GM18505 (cell line): ENCODE measurements at regions not wholly inside any gene's neighbourhood (a gene's known extent, or its start where the extent isn't known, plus 50 kb on each side); places are given as distances from the start of the nearest gene placed in this dataset.

ENCODE experiments used
- ATAC-seq: cut with Tn5 transposase; IDR thresholded peaks from one replicate; pipeline ENCODE4 v1.9.1; 2021; ENCODE audit not compliant: unreplicated experiment
- POLR2A ChIP-seq: IDR thresholded peaks from 4 replicates; pipeline ENCODE4 v1.6.1; 2011; ENCODE audit warnings: borderline replicate concordance; ENCODE audit not compliant: insufficient read depth, insufficient read length; ENCODE audit errors: extremely low read depth

- ATAC-seq, result no peak
- TF ChIP-seq POLR2A, result no peak
Observed at GRCh38 chr17:83144421-83145357, 65.3 kb downstream of the METRNL start.

DNA sequence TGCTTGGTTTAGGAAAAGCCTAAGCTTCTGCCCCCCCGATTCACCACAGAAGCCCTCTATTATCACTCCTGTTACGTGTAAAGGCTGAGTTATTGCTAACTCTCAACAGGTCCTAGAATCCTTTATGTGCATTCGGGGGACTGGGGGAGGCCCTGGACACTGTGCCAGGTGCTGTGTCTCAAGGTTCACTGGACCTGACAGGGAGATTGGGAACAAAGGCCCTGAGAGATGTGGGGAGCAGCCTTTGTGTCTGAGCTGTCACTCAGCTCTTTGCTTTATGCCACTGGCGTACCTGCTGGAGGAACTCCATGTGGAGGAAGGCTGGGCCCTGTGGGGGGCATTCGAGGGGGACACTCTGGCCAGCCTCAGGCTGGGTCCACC is 65.9 kb downstream of the METRNL start:
- TF ChIP-seq POLR2A, result no peak
- no peak for ATAC-seq

- no peak for TF ChIP-seq POLR2A
- no peak for ATAC-seq
Observed at GRCh38 chr17:83145831-83146230, 66.4 kb downstream of the METRNL start.

GRCh38 chr17:83146347-83146746 is 66.9 kb downstream of the METRNL start:
- TF ChIP-seq POLR2A, result no peak
- ATAC-seq, result no peak

DNA sequence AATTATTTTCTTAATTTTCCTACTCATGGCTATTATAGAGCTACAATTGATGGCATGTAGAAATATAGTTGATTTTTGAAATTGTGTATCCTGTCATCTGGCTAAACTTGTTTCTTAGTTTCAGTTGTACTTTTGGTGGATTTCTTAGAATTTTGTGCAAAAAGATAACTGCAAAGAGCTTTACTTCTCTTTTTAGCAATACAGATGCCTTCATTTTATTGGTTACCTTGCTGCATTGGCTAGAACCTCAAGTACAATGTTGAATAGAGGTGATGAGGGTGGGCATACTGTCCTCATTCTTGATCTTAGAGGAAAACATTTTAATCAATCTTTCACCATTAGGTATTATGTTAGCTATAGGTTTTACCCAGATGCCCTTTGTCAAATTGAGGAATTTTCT is 67.9 kb downstream of the METRNL start:
- no peak for TF ChIP-seq POLR2A
- no peak for ATAC-seq

DNA sequence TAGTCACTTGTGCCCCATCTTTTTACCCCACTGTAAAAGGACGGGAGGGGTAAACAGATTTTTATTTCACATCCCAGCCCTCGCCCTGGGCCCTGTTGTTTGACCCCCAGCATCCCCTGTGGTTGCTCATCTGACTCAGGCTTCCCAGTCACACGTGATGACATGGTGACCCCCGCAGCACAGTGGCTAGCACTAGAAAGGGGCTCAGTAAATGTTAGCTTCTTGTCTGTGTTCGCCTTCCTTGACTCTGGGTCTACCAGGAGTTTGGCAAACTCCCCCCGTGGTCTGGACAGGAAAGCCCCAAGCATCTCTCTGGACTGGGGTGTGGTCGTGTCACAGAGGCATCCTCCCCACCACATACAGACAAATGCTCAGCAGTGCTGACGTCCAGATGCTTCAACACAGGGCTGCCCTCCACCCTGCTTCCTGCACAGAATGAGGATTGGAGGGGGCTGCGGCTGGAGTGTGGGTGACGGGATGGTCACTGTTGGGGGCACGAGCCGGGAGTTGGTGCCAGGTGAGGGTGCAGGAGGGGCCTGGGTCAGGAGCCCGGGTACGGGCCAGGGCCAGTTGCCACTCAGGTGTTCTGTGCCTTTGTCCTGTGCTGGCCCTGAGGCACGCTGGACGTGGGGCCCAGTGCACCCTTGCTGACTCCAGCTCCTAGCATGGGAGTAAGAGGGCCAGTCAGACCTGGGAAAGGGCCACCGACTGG is 69.1 kb downstream of the METRNL start:
- no peak for ATAC-seq

GRCh38 chr17:83149029-83149725 is 69.8 kb downstream of the METRNL start:
- TF ChIP-seq POLR2A, result no peak
- ATAC-seq, result no peak

More for the DNA sequence above, 69.1 kb downstream of the METRNL start:
- TF ChIP-seq POLR2A, result no peak

GRCh38 chr17:83149761-83150251 is 70.4 kb downstream of the METRNL start:
- no peak for ATAC-seq
- no peak for TF ChIP-seq POLR2A

DNA sequence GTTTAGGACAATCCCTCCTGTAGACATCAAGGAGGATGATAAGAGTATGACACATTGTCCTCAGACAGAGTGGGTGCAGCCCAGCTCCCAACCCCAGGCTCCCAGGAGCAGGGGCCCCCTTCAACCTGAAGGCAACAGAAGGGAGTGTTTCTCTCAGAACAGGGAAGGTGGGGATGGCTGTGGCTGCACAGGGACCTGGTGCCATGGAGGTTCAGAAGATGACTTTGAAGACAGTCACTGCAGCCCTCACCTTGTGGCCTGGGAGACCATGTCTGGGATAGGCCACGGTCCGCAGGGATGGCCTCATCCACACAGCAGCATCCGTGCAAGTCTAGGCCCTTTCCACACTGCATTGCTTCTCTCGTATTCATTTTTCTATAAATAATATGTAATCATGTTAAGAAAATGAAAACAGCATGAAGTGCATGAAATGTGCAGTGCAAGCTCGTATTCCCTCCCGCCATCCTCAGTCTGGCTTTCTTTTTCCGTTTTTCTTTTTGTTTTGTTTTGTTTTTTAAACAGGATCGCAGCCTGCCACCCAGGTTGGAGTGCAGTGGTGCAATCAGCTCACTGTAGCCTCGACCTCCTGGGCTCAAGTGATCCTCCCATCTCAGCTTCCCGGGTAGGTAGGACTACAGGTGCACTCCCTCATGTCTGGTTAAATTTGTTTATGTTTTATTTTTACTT is 71.1 kb downstream of the METRNL start:
- no peak for ATAC-seq
- no peak for TF ChIP-seq POLR2A

DNA sequence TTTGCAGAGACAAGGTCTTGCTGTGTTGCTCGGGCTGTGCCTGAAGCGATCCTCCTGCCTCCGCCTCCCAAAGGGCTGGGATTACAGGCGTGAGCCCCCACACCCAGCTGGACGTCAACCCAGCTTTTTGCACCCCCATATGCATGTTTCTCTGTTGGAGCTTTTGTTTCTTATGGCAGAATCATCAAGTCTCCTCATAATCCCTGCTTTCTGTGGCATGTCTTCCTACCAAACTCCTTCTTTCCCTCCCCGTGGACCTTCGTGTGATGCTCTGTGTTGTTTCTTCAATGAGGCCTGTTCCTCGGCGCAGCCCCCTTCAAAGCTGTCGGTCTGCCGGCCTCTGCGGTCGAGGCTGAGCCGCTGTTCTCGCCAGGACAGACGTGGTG is 71.6 kb downstream of the METRNL start:
- TF ChIP-seq POLR2A, result no peak

DNA sequence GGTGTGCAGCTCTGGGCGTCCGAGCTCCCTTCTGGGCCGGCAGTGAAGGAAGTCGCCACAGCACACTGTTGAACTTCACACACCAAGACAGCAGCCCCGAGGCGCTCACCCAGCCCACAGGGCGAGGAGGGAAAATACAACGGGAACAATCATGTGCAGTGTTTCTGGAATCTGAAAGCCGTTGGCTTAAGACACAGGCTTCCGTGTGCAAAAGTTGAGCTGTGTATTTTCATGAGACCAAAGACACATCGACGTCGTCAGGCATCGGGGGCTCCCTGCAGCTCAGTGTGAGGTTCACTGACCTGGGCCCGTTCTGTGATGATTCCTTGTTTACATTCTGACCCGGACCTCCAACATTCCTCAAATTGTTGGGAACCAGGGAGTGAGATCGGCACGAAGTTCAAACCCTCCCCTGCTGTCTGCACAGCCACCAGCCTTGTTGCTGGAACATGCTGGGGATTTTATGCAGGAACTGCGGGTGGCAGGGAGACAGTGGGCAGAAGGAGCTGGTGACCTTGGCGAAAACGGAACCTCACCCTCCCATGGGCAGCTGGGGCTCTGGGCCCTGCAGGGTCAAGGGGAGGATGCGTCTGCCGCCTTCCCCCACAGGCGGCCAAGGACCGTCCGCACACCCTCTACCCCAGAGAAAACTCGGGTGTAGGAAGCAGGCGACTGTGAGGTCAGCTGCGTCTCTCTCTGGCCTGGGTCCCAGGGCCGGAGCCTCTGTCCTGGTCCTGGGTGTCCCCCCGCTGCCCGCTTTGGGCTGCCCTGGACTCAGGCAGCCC is 72.2 kb downstream of the METRNL start:
- ATAC-seq, result no peak
- TF ChIP-seq POLR2A, result no peak

More for the DNA sequence above, 71.6 kb downstream of the METRNL start:
- no peak for ATAC-seq

GRCh38 chr17:83152227-83152744 is 72.9 kb downstream of the METRNL start:
- TF ChIP-seq POLR2A, result no peak
- ATAC-seq, result no peak
